SK-N-SH (cell line): ENCODE measurements at regions not wholly inside any gene's neighbourhood (a gene's known extent, or its start where the extent isn't known, plus 50 kb on each side); places are given as distances from the start of the nearest gene placed in this dataset.

ENCODE experiments used
- CTCF ChIA-PET: fragments of 300-600, 350-600 bp; formaldehyde crosslinking; extraction: SDS; loops from one replicate; lab custom pipeline; 2021; lab: Yijun Ruan, JAX
- POLR2A ChIA-PET: fragments of 350-600 bp; sonication (Branson Sonifier 250); formaldehyde crosslinking; extraction: SDS; loops from one replicate; lab custom pipeline; 2020; ENCODE audit warnings: antibody characterized with exemption, inconsistent platforms; lab: Yijun Ruan, JAX
- DNase-seq: peaks from one replicate; pipeline ENCODE4 v3.0.0; 2012
- H2AFZ ChIP-seq: fragments of 200-600 bp; sonication (generic); 2 replicates; pipeline ENCODE4 v1.8.1; 2016; ENCODE audit warnings: antibody characterized with exemption, mild to moderate bottlenecking, low read depth
- H3F3A ChIP-seq: fragments of 200-600 bp; sonication (generic); replicated peaks from 2 replicates; pipeline ENCODE3; 2016; ENCODE audit warnings: antibody characterized with exemption, mild to moderate bottlenecking; ENCODE audit not compliant: insufficient read depth
- H3K27ac ChIP-seq, 2 experiments: fragments of 200-500 bp in 1 of 2; fragments of 200-600 bp in 1 of 2; sonication (Bioruptor generic) in 1 of 2; sonication (generic), shearing (Covaris generic) in 1 of 2; 2 replicates each; pipeline versions ENCODE4 v1.5.1 to v1.6.1; 2014 to 2016; ENCODE audit warnings: low read depth in 2 of 2, inconsistent platforms in 1 of 2, low read length in 1 of 2, mild to moderate bottlenecking in 1 of 2, mixed read lengths in 1 of 2
- H3K27me3 ChIP-seq: fragments of 200-600 bp; sonication (generic), shearing (Covaris generic); 2 replicates; pipeline ENCODE4 v1.6.1; 2016; ENCODE audit warnings: mixed run types; ENCODE audit not compliant: insufficient read depth
- H3K36me3 ChIP-seq, 2 experiments: fragments of 200-500 bp in 1 of 2; fragments of 200-600 bp in 1 of 2; sonication (Bioruptor generic) in 1 of 2; sonication (generic) in 1 of 2; replicated peaks in 1 of 2; 2 replicates each; pipeline versions ENCODE3 to v1.5.1; 2014 to 2016; ENCODE audit warnings: low read length in 1 of 2, mild to moderate bottlenecking in 1 of 2; ENCODE audit not compliant: insufficient read depth in 2 of 2, control insufficient read depth in 1 of 2
- H3K4me1 ChIP-seq, 2 experiments: fragments of 200-500 bp in 1 of 2; fragments of 200-600 bp in 1 of 2; sonication (Bioruptor generic) in 1 of 2; sonication (generic), shearing (Covaris generic) in 1 of 2; 2 replicates each; pipeline versions ENCODE4 v1.5.1 to v1.6.1; 2014 to 2016; ENCODE audit warnings: low read depth in 1 of 2, low read length in 1 of 2, mixed run types in 1 of 2; ENCODE audit not compliant: insufficient read depth in 2 of 2, control insufficient read depth in 1 of 2
- H3K4me2 ChIP-seq: fragments of 200-600 bp; sonication (generic), shearing (Covaris generic); 2 replicates; pipeline ENCODE4 v1.6.1; 2017; ENCODE audit warnings: mixed run types
- H3K4me3 ChIP-seq, 2 experiments: fragments of 200-500 bp in 1 of 2; fragments of 200-600 bp in 1 of 2; sonication (Bioruptor generic) in 1 of 2; sonication (generic), shearing (Covaris generic) in 1 of 2; 2 replicates each; pipeline versions ENCODE4 v1.5.1 to v1.8.1; 2014 to 2016; ENCODE audit warnings: low read depth in 2 of 2, inconsistent platforms in 1 of 2, low read length in 1 of 2, mild to moderate bottlenecking in 1 of 2, mixed read lengths in 1 of 2, moderate library complexity in 1 of 2
- H3K79me2 ChIP-seq: fragments of 200-600 bp; sonication (generic); 2 replicates; pipeline ENCODE4 v1.8.1; 2017; ENCODE audit warnings: mild to moderate bottlenecking; ENCODE audit not compliant: insufficient read depth
- H3K9ac ChIP-seq: fragments of 200-600 bp; sonication (generic); 2 replicates; pipeline ENCODE4 v1.6.1; 2017; ENCODE audit warnings: mixed run types
- H3K9me2 ChIP-seq: fragments of 200-600 bp; sonication (generic); 2 replicates; pipeline ENCODE4 v1.6.1; 2017; ENCODE audit warnings: mixed run types
- H3K9me3 ChIP-seq: fragments of 200-600 bp; sonication (generic); 2 replicates; pipeline ENCODE4 v1.6.1; 2017; ENCODE audit warnings: mixed run types, mild to moderate bottlenecking, moderate library complexity
- H4K20me1 ChIP-seq: fragments of 200-600 bp; sonication (generic); 2 replicates; pipeline ENCODE4 v1.6.1; 2017; ENCODE audit warnings: mild to moderate bottlenecking, mixed run types; ENCODE audit not compliant: insufficient read depth
- CHD2 ChIP-seq: fragments of 150-350 bp; IDR thresholded peaks from 2 replicates; pipeline ENCODE4 v1.6.1; 2018; ENCODE audit warnings: low read length; ENCODE audit not compliant: partially characterized antibody
- EZH2phosphoT487 ChIP-seq: fragments of 200-600 bp; sonication (generic); IDR thresholded peaks from 2 replicates; pipeline ENCODE4 v1.6.1; 2017; ENCODE audit warnings: low read depth, mixed run types, mild to moderate bottlenecking, antibody characterized with exemption, moderate library complexity, borderline replicate concordance
- FOXJ3 ChIP-seq: sonication (generic); formaldehyde crosslinking; IDR thresholded peaks from 2 replicates; pipeline ENCODE4 v1.5.1; 2020; ENCODE audit warnings: mild to moderate bottlenecking, missing genetic modification reagents
- FOXM1 ChIP-seq: IDR thresholded peaks from 2 replicates; pipeline ENCODE4 v1.4.0; 2012; ENCODE audit warnings: low read depth, mild to moderate bottlenecking
- GABPA ChIP-seq: IDR thresholded peaks from 2 replicates; pipeline ENCODE4 v1.4.0; 2012; ENCODE audit warnings: low read depth, mild to moderate bottlenecking
- GATA2 ChIP-seq: sonication (generic); formaldehyde crosslinking; IDR thresholded peaks from 2 replicates; pipeline ENCODE4 v1.5.0; 2020; ENCODE audit warnings: mild to moderate bottlenecking, missing genetic modification reagents
- JUND ChIP-seq: IDR thresholded peaks from 2 replicates; pipeline ENCODE4 v1.4.0; 2012
- MEF2A ChIP-seq: IDR thresholded peaks from 2 replicates; pipeline ENCODE4 v1.4.0; 2012; ENCODE audit warnings: low read depth, borderline replicate concordance
- MXI1 ChIP-seq: IDR thresholded peaks from 2 replicates; pipeline ENCODE4 v1.6.1; 2012; ENCODE audit warnings: mild to moderate bottlenecking, low read depth, low read length, improper control_type of control experiment
- NFIC ChIP-seq: IDR thresholded peaks from 2 replicates; pipeline ENCODE4 v1.4.0; 2012; ENCODE audit warnings: borderline replicate concordance
- NRF1 ChIP-seq: IDR thresholded peaks from 2 replicates; pipeline ENCODE4 v1.6.1; 2012; ENCODE audit warnings: low read depth, mild to moderate bottlenecking, low read length
- RAD21 ChIP-seq: IDR thresholded peaks from 2 replicates; pipeline ENCODE4 v1.6.1; 2012; ENCODE audit warnings: mild to moderate bottlenecking, low read length
- RXRA ChIP-seq: IDR thresholded peaks from 2 replicates; pipeline ENCODE4 v1.4.0; 2012; ENCODE audit warnings: low read depth, mild to moderate bottlenecking, borderline replicate concordance
- SMC3 ChIP-seq: IDR thresholded peaks from 2 replicates; pipeline ENCODE4 v1.6.1; 2012; ENCODE audit warnings: low read depth, low read length, improper control_type of control experiment
- TCF12 ChIP-seq: IDR thresholded peaks from 2 replicates; pipeline ENCODE4 v1.4.0; 2012
- WGBS: methylation state at CpG from one replicate; pipeline ENCODE4 v1.1.6; 2017; ENCODE audit warnings: low lambda C conversion rate; 5-methylcytosine and 5-hydroxymethylcytosine counted together
- TF ChIP-seq, protein P1 (sequence below): fragments of 150-350 bp; IDR thresholded peaks from 2 replicates; pipeline ENCODE4 v1.6.1; 2016; ENCODE audit warnings: mild to moderate bottlenecking, low read depth, low read length
- TF ChIP-seq, protein P2 (sequence below): IDR thresholded peaks from 2 replicates; pipeline ENCODE4 v1.4.0; 2012; ENCODE audit warnings: low read depth, borderline replicate concordance
- TF ChIP-seq, protein P3 (sequence below): IDR thresholded peaks from 2 replicates; pipeline ENCODE4; 2012
- TF ChIP-seq, protein P4 (sequence below): IDR thresholded peaks from 2 replicates; pipeline ENCODE4 v1.4.0; 2012; ENCODE audit warnings: low read depth

DNA sequence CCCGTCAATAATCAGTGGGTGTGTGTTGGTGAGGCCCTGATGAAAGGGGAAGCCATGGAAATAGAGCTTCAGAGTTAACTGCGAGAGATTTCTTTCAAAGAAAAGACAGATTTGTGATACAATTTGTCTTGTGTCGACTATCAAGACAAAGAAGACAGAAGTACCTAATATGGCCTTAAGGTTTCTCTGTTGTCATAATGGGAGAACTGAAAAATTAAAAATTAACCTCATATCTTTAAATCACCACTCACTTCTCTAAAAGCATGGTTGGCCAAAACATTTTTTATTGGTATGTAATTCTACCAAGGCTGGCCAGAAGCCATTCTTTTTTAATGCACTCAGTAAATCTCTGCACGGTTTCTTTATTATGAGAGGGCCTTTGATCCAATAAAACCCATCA lies 282.9 kb upstream of the WWC1 start:
- Histone ChIP-seq H2AFZ (no peak overlapping the region), H3K4me3 (no peak overlapping the region), H3K27me3 (no peaks in the 10 kb centered on the region), H3K4me1 (no peaks in the 10 kb centered on the region; a peak in 1 of 4 replicates)
- POLR2A ChIA-PET, result no interaction called here
- 35% methylated on average over 4 of the region's 4 CpGs for WGBS
- no peak for DNase-seq
- TF ChIP-seq, protein P1, sequence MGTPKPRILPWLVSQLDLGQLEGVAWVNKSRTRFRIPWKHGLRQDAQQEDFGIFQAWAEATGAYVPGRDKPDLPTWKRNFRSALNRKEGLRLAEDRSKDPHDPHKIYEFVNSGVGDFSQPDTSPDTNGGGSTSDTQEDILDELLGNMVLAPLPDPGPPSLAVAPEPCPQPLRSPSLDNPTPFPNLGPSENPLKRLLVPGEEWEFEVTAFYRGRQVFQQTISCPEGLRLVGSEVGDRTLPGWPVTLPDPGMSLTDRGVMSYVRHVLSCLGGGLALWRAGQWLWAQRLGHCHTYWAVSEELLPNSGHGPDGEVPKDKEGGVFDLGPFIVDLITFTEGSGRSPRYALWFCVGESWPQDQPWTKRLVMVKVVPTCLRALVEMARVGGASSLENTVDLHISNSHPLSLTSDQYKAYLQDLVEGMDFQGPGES, result no peak
- TF ChIP-seq CHD2 (no peak), RXRA (no peak), NFIC (no peak), EZH2phosphoT487 (no peak), MXI1 (no peak), RAD21 (no peak), JUND (no peak), GATA2 (no peak), FOXJ3 (CRISPR knock-in tag) (no peak), SMC3 (no peak), FOXM1 (no peak)
- TF ChIP-seq, protein P2, sequence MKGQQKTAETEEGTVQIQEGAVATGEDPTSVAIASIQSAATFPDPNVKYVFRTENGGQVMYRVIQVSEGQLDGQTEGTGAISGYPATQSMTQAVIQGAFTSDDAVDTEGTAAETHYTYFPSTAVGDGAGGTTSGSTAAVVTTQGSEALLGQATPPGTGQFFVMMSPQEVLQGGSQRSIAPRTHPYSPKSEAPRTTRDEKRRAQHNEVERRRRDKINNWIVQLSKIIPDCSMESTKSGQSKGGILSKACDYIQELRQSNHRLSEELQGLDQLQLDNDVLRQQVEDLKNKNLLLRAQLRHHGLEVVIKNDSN, result no peak
- TF ChIP-seq, all 33 proteins: peak for 0
- Histone ChIP-seq H3K9ac (no peak overlapping the region), H3K27ac (no peak overlapping the region), H3K9me2 (no peaks in the 10 kb centered on the region), H3F3A (no peaks in the 10 kb centered on the region), H3K36me3 (no peaks in the 10 kb centered on the region), H3K9me3 (no peaks in the 10 kb centered on the region), H3K79me2 (no peaks in the 10 kb centered on the region), H3K4me2 (no peak overlapping the region), H4K20me1 (no peaks in the 10 kb centered on the region)
- CTCF ChIA-PET, result no interaction called here

DNA sequence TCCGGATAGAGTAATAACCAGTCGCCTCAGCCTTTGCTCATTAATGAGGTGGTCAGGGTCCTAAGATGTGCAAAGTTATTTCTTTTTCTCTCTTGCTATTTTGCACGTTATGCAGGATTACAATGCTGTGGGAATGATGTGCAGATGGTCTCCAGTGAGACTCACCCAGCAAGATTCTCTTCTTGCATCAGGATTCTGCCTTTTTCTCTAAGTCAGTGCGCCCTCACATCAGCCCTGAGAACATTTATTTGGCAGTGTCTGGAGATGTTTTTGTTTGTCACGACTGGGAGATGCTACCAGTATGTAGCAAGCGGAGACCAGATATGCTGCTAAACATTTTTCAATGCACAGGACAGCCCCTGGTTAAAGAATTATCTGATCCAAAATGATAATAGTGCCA lies 280.3 kb upstream of the WWC1 start:
- DNase-seq, result no peak

More for the DNA sequence above, 280.3 kb upstream of the WWC1 start:
- 29% methylated on average over 6 of the region's 6 CpGs for WGBS
- Histone ChIP-seq H3K9me2 (no peaks in the 10 kb centered on the region), H3K4me2 (no peak overlapping the region), H3K9ac (no peak overlapping the region), H3K36me3 (no peaks in the 10 kb centered on the region), H3K79me2 (no peaks in the 10 kb centered on the region), H3K4me3 (no peak overlapping the region), H3F3A (no peaks in the 10 kb centered on the region), H3K4me1 (no peaks in the 10 kb centered on the region; a peak in 1 of 4 replicates), H2AFZ (no peak overlapping the region), H3K27ac (no peak overlapping the region), H4K20me1 (no peaks in the 10 kb centered on the region), H3K27me3 (no peaks in the 10 kb centered on the region), H3K9me3 (no peaks in the 10 kb centered on the region)
- ChIA-PET POLR2A (no interaction called here), CTCF (no interaction called here)
- TF ChIP-seq GABPA, result no peak
- TF ChIP-seq, protein P1, result no peak
- TF ChIP-seq MEF2A, result no peak
- TF ChIP-seq NRF1, result no peak
- TF ChIP-seq, protein P3, sequence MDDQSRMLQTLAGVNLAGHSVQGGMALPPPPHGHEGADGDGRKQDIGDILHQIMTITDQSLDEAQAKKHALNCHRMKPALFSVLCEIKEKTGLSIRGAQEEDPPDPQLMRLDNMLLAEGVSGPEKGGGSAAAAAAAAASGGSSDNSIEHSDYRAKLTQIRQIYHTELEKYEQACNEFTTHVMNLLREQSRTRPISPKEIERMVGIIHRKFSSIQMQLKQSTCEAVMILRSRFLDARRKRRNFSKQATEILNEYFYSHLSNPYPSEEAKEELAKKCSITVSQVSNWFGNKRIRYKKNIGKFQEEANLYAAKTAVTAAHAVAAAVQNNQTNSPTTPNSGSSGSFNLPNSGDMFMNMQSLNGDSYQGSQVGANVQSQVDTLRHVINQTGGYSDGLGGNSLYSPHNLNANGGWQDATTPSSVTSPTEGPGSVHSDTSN, result no peak
- no peak for TF ChIP-seq SMC3
- no peak for TF ChIP-seq TCF12
- TF ChIP-seq, protein P4, sequence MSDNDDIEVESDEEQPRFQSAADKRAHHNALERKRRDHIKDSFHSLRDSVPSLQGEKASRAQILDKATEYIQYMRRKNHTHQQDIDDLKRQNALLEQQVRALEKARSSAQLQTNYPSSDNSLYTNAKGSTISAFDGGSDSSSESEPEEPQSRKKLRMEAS, result no peak
- TF ChIP-seq RXRA, result no peak
- TF ChIP-seq NFIC, result no peak
